CMK (cell line): ENCODE measurements at regions not wholly inside any gene's neighbourhood (a gene's known extent, or its start where the extent isn't known, plus 50 kb on each side); places are given as distances from the start of the nearest gene placed in this dataset.

Experiments used
- DNase-seq: peaks from one replicate; pipeline ENCODE4 v3.0.0-alpha.2; 2010; ENCODE audit warnings: low read depth

GRCh38 chr14:48874711-48875110, 711.5 kb downstream of the RPS29 start:
- DNase-seq = no peak

GRCh38 chr14:48857366-48857765, 728.8 kb downstream of the RPS29 start:
- no peak for DNase-seq

DNA sequence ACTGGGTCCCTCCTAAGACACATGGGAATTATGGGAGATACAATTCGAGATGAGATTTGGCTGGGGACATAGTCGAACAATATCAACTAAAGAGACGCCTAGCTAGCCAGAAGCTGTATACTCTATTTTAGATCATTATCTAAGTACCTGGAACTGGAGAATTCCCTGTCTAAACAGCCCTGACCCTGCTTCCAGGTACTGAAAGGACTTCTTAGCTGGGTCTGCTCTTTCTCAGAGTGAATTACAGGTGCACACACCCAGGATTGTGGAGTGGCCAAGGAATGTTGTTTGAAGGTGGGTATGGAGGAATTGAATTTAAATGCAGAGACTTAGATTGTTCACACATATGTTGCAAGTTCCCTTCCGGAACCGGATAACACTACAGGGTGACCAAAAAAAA, 733.0 kb downstream of the RPS29 start:
- DNase-seq = no peak

GRCh38 chr14:48849741-48850322, 736.3 kb downstream of the RPS29 start:
- DNase-seq = no peak

DNA sequence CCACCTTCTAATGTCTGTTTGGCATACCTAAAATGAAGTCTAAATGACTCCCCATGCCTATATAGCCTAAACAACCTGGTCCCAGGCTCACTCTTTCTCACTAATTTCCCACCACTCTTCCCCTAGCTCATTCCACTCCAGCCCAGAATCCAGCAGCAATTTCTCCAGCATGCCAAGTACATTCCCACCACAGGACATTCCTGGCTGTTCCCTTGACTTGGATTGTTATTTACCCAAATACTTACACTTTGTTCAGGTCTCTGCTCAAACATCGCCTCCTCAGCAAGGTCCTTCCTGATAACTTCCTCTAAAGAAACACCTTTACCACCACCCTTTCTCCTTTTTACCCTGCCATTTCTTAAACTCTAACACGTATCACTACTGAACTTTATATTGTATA, 743.4 kb downstream of the RPS29 start:
- no peak for DNase-seq

GRCh38 chr14:48826058-48826457, 760.1 kb downstream of the RPS29 start:
- DNase-seq = no peak

DNA sequence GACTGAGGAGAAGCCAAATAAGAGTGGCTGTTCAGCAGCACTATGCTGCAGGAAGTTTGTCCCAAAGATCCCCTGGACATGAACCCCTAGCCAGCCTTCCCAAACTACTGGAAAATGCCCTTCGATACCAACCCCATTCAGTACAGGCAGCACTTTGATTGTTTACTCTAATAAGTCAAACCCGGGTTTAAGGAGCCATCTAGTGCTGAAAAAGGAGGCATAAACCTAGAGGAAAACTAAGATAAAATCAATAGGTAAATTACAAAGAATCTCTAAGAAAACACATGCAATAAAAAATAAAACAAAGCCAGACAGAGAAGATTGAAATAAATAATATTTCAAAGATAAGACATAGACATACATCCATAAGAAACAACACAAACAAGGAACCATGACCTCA, 771.6 kb downstream of the RPS29 start:
- DNase-seq = no peak

DNA sequence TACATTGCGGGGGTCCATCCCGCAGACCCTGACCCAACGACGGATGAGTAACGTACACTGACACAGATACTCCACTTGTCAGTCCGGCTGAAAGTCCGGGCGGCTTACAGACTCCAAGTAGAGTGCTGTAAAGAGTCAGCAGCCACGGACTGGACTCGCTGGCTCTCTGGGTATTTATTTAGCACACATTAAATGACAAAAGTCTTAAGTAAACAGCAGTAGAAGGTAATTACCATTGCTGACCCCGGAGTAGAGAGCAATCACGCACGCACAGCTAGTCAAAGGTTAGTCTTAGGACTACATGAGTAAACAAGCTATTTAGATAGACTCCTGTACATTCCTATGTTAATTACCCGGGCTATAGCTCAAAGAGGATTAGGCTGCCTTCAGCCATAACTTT, 780.9 kb downstream of the RPS29 start:
- DNase-seq = no peak

DNA sequence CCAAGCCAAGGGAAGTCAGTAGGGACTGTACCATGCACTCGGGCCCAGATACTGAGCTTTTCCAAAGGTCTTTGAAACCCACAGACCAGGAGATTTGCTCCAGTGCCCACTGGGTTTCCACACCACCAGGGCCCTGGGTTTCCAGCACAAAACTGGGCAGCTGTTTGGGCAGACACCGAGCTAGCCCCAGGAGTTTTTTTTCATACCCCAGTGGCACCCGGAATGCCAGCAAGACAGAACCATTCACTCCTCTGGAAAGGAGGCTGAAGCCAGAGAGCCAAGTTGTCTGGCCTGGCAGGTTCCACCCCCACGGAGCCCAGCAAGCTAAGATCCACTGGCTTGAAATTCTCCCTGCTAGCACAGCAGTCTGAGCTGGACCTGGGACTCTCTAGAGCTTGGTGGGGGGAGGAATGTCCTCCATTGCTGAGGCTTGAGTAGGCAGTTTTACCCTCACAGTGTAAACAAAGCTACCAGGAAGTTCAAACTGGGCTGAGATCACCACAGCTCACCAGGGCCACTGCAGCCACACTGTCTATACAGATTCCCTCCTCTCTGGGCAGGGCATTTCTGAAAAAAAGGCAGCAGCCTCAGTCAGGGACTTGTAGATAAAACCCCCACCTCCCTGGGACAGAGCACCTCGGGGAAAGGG, 793.7 kb downstream of the RPS29 start:
- no peak for DNase-seq

DNA sequence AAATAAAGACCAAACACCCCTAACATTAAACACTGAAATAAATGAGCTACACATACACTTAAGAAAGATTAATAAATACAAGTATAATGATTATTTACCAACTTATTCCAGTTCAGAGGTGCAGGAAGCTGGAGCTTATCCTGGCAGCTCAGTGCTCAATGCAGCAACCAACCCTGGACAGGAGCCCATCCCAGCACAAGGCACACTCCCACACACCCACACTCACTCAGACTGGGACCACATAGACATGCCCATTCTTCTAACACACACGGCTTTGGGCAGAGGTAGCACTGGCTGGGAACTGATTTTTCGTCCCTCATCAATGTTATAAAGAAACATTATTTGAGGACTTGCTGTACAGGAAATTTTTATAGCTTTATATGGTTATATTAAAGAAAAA, 797.4 kb downstream of the RPS29 start:
- no peak for DNase-seq

DNA sequence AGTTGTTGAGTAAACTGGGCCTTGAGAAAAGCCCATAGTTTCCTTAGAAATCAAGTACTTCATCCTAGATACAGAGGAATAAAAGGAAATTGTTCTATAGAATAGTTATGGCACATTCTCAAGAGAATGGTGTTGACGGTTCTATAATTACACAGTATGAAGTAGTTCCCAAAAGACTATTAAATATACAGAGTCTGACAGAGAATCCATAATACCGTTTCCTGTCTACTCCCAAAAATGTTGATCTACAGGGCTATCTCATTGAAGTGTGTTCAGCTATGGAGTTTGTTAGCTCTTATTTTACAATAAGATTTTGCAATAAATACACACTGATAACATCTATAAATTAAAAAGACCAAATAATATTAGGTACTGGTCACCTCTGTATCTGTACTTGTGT, 799.7 kb downstream of the RPS29 start:
- no peak for DNase-seq

DNA sequence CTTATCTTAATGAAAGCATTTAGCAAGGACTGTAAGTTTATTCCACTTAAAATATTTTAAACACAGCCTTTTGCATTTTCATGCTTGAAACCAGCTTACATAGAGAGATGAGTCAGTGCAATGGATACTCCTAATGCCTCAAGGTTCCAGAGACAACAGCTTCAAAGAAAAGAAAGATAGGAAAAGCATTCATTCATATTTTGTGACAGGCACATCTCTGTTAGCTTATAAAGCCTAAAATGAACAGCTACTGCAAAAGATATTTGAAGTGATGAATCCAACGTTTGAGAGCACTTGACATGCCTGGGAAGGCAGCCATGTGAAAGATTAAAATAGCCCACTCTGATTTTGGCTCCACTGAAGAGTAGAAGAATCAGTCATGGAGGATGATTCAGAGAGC, 814.5 kb downstream of the RPS29 start:
- DNase-seq = no peak

DNA sequence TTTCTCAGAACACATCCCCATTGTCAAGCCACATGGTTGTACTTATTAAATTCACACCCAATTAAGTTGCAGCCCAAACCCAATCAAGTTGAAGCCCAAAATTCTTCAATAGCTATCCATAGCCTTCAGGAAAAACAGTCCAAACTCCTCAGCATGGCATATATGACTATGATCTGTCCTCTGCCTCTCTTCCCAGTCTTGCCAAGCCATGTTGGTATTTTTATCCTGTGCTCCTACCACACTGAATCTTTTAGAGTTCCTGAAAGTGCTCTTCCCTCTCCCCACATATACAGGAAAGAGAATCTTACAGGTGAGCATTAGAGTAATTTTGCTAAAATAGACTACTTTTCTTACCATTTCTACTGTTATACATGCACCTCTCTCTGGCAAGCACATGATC, 834.9 kb downstream of the RPS29 start:
- no peak for DNase-seq

DNA sequence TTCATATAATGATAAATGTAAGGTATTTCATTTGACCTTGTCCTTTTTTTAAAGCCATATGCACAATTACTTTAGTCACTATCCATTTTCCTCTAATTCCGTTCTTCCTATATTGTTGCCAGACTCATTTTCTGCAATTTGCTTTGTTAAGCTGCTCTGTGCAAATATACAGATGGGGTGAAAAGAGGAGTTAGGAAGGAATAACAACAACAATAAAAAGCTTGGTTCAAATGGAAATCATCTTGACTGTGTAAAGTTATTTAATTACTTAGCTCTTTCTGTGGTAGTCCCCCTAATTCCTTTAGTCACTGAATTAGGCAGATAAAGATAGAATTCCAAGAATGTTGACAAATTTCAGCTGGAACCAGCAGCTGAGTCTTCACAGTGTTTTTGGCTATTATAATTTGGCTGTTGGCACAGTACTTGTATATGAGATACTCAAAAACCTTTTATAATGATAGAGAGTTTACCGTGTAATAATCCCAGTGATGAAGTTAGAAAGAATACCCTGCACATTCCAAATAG, 838.0 kb downstream of the RPS29 start:
- no peak for DNase-seq

DNA sequence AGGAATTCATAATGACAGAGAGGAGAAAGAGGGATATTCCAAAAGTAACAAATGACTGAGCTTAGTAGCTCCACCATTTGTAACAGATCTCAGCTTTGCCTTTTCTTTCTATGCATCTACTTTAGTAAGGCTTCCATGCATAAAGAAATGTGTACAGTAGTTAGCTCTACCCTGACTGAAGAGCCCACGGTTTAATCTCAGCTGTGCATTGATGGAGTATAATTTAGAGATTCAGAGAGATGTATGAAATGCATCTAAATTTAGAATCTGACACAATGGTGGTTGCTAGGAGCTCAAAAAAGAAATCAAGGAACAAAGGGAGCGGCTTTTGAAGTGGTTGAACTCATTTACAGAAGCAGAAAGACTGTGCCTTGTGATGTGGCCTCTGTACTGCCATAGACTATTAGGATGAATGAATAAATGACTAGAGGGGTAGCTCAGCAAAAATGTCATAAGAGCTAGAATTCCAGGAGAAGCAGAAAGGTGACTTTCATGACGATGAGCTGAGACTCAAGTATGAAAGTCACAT, 838.6 kb downstream of the RPS29 start:
- DNase-seq = no peak

- no peak for DNase-seq
Measured at GRCh38 chr14:48744202-48744601, 842.0 kb downstream of the RPS29 start.

DNA sequence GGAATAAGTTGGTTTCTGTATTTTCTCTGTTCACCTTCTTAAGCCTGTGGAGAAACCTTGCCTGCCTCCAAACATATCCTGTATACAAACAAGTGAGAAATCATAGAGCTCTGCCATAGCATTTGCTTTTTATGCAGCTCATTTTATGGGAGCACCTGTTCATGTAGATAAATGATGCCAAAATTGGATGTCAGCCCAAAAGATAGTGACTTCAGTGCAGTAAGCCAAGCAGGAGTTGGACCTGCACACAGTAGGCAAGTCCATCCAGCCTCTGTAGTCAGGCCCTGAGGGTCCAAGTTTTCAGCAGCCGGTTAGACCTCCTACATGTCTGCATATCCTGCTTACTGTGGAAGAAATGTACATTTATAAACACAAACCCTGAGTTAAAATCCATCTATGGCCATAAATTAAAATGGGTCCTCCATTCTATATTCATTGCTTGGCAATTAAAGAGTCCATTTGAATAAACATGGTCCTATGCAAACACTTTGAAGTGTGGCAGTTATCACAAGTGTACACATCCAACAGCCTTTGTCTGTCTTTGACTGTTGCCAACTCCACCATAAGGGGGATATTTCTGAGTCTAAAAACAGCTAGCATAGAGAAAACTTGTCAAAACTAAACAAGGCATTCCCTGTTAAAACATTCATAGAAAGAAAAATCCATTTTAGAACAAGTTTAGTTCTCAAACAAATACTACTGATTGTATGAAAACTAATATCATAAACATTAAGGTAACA, 847.8 kb downstream of the RPS29 start:
- DNase-seq = no peak

DNA sequence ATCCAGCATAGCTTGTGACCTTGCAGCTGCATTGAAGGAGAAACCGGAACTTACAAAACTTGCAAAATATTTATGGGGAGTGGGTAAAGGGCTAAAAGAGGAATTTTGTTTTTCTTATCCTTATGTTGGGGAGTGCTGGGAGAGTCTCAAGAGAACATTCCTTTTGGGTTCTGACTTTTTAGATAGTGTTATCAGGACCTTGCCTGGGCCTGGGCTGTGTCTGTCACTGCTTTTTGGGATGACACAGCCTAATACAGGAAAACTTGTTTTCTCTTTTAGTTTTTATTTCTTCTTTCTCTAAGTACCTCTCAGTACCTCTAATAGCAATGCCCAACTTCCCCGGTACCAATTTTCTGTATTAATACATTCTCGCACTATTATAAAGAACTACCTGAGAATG, 850.6 kb downstream of the RPS29 start:
- DNase-seq = no peak

DNA sequence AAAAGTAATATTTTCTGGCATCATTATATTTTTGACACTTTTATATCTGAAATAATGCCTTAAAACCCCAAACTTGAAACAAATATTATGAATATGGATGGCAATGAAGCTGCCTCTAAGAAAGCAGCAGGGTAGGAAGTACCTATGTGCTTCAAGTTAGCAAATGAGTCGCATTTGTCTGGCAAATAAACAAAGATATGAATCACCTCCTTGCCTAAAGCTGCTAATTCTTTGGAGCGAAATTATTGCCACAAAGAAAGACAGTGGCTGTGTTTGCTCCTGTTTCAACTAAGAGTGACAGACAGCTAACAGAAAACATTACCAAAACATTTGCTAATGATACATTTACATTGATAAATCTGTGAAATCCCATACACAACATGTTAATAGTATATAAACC, 854.9 kb downstream of the RPS29 start:
- no peak for DNase-seq

DNA sequence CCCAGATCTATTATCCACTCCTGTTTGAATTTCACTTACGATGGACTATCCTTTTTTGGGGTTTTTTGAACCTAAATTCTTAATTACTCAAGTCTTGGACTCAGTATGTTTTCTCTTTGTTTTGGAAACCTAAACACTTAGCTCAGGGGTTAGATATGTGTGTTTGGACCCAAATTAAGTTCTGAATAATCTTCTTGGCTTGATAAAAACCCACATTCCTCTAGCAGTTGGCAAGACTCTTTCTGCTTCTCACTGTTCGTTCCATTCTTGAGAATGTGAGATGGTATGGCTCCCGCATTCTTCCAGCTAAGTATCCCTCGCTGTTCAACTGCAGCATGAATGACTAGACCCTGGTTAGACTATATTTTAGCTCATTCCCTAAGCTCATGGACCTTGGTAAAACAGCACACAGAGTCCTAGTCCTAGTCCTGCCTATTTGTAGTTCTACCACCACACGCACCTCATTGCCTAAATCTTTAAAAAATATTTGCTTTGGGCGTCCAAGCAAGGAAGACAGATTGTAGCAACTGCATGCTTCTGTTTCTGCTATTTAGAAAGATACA, 860.0 kb downstream of the RPS29 start:
- no peak for DNase-seq

- no peak for DNase-seq
Measured at GRCh38 chr14:48725051-48725734, 861.0 kb downstream of the RPS29 start.

DNA sequence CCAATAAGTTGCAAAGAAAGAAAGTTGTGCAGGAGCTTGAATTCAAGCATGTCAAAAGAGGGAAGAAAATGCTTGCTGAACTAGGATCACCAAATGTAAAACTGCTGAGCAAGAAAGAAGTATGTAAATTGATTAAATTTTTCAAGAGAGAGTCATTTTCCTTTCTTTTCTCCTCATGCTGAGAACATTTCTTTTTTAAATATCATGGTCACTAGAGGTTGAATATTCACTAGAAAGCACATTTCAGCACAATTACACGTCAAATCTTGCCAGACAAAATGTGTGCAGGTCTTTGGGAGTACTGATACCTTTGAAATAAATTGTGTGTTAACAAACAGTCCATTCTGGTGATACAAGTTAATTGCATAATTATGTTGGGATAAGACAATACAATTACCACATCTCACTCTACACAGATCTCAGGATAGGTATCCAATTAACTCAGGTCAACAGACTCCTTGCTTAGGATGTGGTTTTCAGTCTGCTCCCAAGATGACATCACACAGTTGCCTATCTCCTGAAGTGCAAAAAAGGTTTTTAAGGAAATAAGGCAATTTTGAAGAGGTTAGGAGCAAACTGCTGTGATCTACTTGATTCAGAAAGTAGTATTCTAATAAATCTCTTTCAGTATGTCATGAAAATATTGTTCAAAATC, 862.2 kb downstream of the RPS29 start:
- DNase-seq = no peak
